ENCODE measurements at regions not wholly inside any gene's neighbourhood (a gene's known extent, or its start where the extent isn't known, plus 50 kb on each side); places are given as distances from the start of the nearest gene placed in this dataset.
"Not testable (repeated sequence)": the region's sequence is repeated elsewhere in the genome, so short reads cannot be mapped to it uniquely, and the experiment has no call there.

GRCh38 chrX:122641826-122642225 is 542.3 kb upstream of the GRIA3 start:
- CTCF ChIA-PET, result no interaction called here
- H3K27ac ChIP-seq (ENCODE audit: low read length in 2 of 2), result no peak overlapping the region
- H3K4me3 Mint-ChIP-seq, result no peak overlapping the region
- H4K20me1 ChIP-seq (ENCODE audit: control insufficient read depth, insufficient read depth, low read length, poor library complexity, severe bottlenecking), result no peaks in the 10 kb centered on the region
- intact Hi-C loops (cut with micrococcal nuclease), result no loop called here
- POLR2A ChIA-PET, result no interaction called here
- no peak overlapping the region for H2AFZ ChIP-seq (ENCODE audit: insufficient read depth, low read depth, low read length, poor library complexity, severe bottlenecking)
- H3K9ac ChIP-seq (ENCODE audit: low read length), result no peak overlapping the region
- WGBS (ENCODE audit: insufficient coverage), result no CpG with 5 or more reads among the region's 4 CpGs
- peaks cover 0 to 3% (median 0%) of the 10 kb centered on the region in 3 donors for H3K9me3 ChIP-seq (ENCODE audit: control extremely low read depth in 1 of 3, control insufficient read depth in 2 of 3, insufficient read depth in 1 of 3, low read length in 2 of 3)
- H3K27ac Mint-ChIP-seq, result no peak overlapping the region
- DNase-seq (no peak), ATAC-seq (ENCODE audit: low read depth) (no peak)
- no peaks in the 10 kb centered on the region for H3K79me2 ChIP-seq (ENCODE audit: control insufficient read depth, insufficient read depth, low read length)
- no peak overlapping the region for H3K4me2 ChIP-seq (replicated peaks; ENCODE audit: low read depth, low read length, poor library complexity, severe bottlenecking)
- no peaks in the 10 kb centered on the region for H3K27me3 ChIP-seq (replicated peaks in 1 of 4; ENCODE audit: control extremely low read depth in 1 of 4, control insufficient read depth in 3 of 4, insufficient read depth in 4 of 4, low read length in 3 of 4)
- no peaks in the 10 kb centered on the region for H3K36me3 ChIP-seq (replicated peaks in 1 of 2; ENCODE audit: control extremely low read depth in 1 of 2, control insufficient read depth in 1 of 2, extremely low read depth in 1 of 2, insufficient read depth in 2 of 2, low read length in 1 of 2)
- no peak for TF ChIP-seq CTCF (IDR thresholded peaks at IDR 0.05)
- no peak overlapping the region for H3K4me3 ChIP-seq (ENCODE audit: control extremely low read depth in 1 of 5, extremely low read depth in 1 of 5, insufficient read depth in 1 of 5, low read depth in 2 of 5, low read length in 4 of 5)
- no peaks in the 10 kb centered on the region for H3K9me3 Mint-ChIP-seq (ENCODE audit: insufficient read depth)
- H3K4me1 ChIP-seq (ENCODE audit: control insufficient read depth in 2 of 2, insufficient read depth in 2 of 2, low read length in 2 of 2), result no peaks in the 10 kb centered on the region
- H3K27me3 Mint-ChIP-seq, result no peaks in the 10 kb centered on the region
- H3K4me1 Mint-ChIP-seq, result no peaks in the 10 kb centered on the region

- H2AFZ ChIP-seq (ENCODE audit: insufficient read depth, low read depth, low read length, poor library complexity, severe bottlenecking); H3K4me3 ChIP-seq (ENCODE audit: control extremely low read depth in 1 of 5, extremely low read depth in 1 of 5, insufficient read depth in 1 of 5, low read depth in 2 of 5, low read length in 4 of 5); H3K4me1 ChIP-seq (ENCODE audit: control insufficient read depth in 2 of 2, insufficient read depth in 2 of 2, low read length in 2 of 2); intact Hi-C loops (cut with micrococcal nuclease); H3K27me3 ChIP-seq (replicated peaks in 1 of 4; ENCODE audit: control extremely low read depth in 1 of 4, control insufficient read depth in 3 of 4, insufficient read depth in 4 of 4, low read length in 3 of 4); H3K27ac Mint-ChIP-seq; ATAC-seq (ENCODE audit: low read depth); H3K9me3 ChIP-seq (ENCODE audit: control extremely low read depth in 1 of 3, control insufficient read depth in 2 of 3, insufficient read depth in 1 of 3, low read length in 2 of 3); H3K4me2 ChIP-seq (replicated peaks; ENCODE audit: low read depth, low read length, poor library complexity, severe bottlenecking); H3K36me3 ChIP-seq (replicated peaks in 1 of 2; ENCODE audit: control extremely low read depth in 1 of 2, control insufficient read depth in 1 of 2, extremely low read depth in 1 of 2, insufficient read depth in 2 of 2, low read length in 1 of 2); H3K27me3 Mint-ChIP-seq; CTCF ChIA-PET; H3K4me1 Mint-ChIP-seq; H4K20me1 ChIP-seq (ENCODE audit: control insufficient read depth, insufficient read depth, low read length, poor library complexity, severe bottlenecking); H3K79me2 ChIP-seq (ENCODE audit: control insufficient read depth, insufficient read depth, low read length); H3K9ac ChIP-seq (ENCODE audit: low read length); DNase-seq; H3K4me3 Mint-ChIP-seq; H3K9me3 Mint-ChIP-seq (ENCODE audit: insufficient read depth); H3K27ac ChIP-seq (ENCODE audit: low read length in 2 of 2); POLR2A ChIA-PET: not testable (repeated sequence)
- WGBS (ENCODE audit: insufficient coverage), result 72% methylated on average over 7 of the region's 16 CpGs
Observed at GRCh38 chrX:122655256-122655655, 528.8 kb upstream of the GRIA3 start.

All from B cell (primary cell).